K562 (cell line): ENCODE measurements at regions not wholly inside any gene's neighbourhood (a gene's known extent, or its start where the extent isn't known, plus 50 kb on each side); places are given as distances from the start of the nearest gene placed in this dataset.

ENCODE experiments used
- AFF4 ChIP-seq: sonication (generic); formaldehyde crosslinking; IDR thresholded peaks from 2 replicates; pipeline ENCODE4 v1.8.0; 2023; ENCODE audit warnings: mild to moderate bottlenecking, missing genetic modification reagents
- CEBPG ChIP-seq, 3 experiments: fragments of 200-800 bp in 1 of 3; sonication (Bioruptor generic) in 1 of 3; sonication (generic) in 1 of 3; formaldehyde crosslinking in 1 of 3; IDR thresholded peaks in 2 of 3; conservative IDR thresholded peaks in 1 of 3; 2 replicates each; pipeline versions ENCODE4 v1.6.1 to v1.8.0; 2016 to 2022; ENCODE audit warnings: missing compliant biosample characterization in 2 of 3, missing genetic modification characterization in 2 of 3, mild to moderate bottlenecking in 1 of 3, missing genetic modification reagents in 1 of 3
- CTCF ChIP-seq, 3 experiments: IDR thresholded peaks in 2 of 3; conservative IDR thresholded peaks in 1 of 3; 2 replicates each; pipeline ENCODE4 v1.5.1; 2011 to 2012; ENCODE audit warnings: low read length in 3 of 3, mild to moderate bottlenecking in 3 of 3, control low read depth in 2 of 3, improper control_type of control experiment in 1 of 3, inconsistent platforms in 1 of 3, low read depth in 1 of 3, mixed read lengths in 1 of 3, moderate library complexity in 1 of 3; ENCODE audit not compliant: insufficient read depth in 2 of 3
- ETV6 ChIP-seq, 3 experiments: fragments of 150-350 bp in 1 of 3; sonication (generic) in 1 of 3; formaldehyde crosslinking in 1 of 3; IDR thresholded peaks; 2 replicates each; pipeline versions ENCODE4 v1.6.1 to v1.8.0; 2014 to 2022; ENCODE audit warnings: borderline replicate concordance in 2 of 3, low read depth in 2 of 3, antibody characterized with exemption in 1 of 3, low read length in 1 of 3, mild to moderate bottlenecking in 1 of 3, missing genetic modification reagents in 1 of 3
- JUND ChIP-seq, 2 experiments: IDR thresholded peaks; 2 replicates in 1 of 2; 3 replicates in 1 of 2; pipeline ENCODE4 v1.6.1; 2011; ENCODE audit warnings: borderline replicate concordance in 2 of 2, low read depth in 2 of 2, low read length in 2 of 2, improper control_type of control experiment in 1 of 2, missing biosample characterization in 1 of 2, missing genetic modification characterization in 1 of 2, missing genetic modification reagents in 1 of 2
- NKRF ChIP-seq: fragments of 450-650 bp; IDR thresholded peaks from 2 replicates; pipeline ENCODE4 v1.6.1; 2016; ENCODE audit warnings: borderline replicate concordance
- PML ChIP-seq: IDR thresholded peaks from 2 replicates; pipeline ENCODE4 v1.6.1; 2012; ENCODE audit warnings: low read length, inconsistent platforms
- RBBP5 ChIP-seq: fragments of 200-600 bp; sonication (generic); IDR thresholded peaks from 2 replicates; pipeline ENCODE4 v1.6.1; 2012; ENCODE audit warnings: borderline replicate concordance, mild to moderate bottlenecking, low read length, control low read depth, inconsistent platforms; ENCODE audit not compliant: insufficient read depth, poor library complexity, severe bottlenecking
- SIN3A ChIP-seq, 2 experiments: fragments of 150-350 bp in 1 of 2; IDR thresholded peaks; 2 replicates each; pipeline ENCODE4 v1.6.1; 2011 to 2016; ENCODE audit warnings: borderline replicate concordance in 2 of 2, low read depth in 2 of 2, low read length in 2 of 2, mild to moderate bottlenecking in 2 of 2, moderate library complexity in 2 of 2; ENCODE audit not compliant: control insufficient read depth in 1 of 2
- TBP ChIP-seq: optimal IDR thresholded peaks from 2 replicates; pipeline ENCODE3; 2011; ENCODE audit warnings: low read depth, low read length, improper control_type of control experiment
- TCF7 ChIP-seq: sonication (generic); IDR thresholded peaks from 2 replicates; pipeline ENCODE4 v1.6.1; 2016; ENCODE audit warnings: antibody characterized with exemption, borderline replicate concordance
- TEAD4 ChIP-seq, 2 experiments: sonication (generic) in 1 of 2; formaldehyde crosslinking in 1 of 2; IDR thresholded peaks; 2 replicates each; pipeline versions ENCODE4 v1.6.1 to v1.8.0; 2012 to 2022; ENCODE audit warnings: borderline replicate concordance in 1 of 2, inconsistent platforms in 1 of 2, low read length in 1 of 2, mild to moderate bottlenecking in 1 of 2, missing genetic modification reagents in 1 of 2
- ZNF274 ChIP-seq: IDR thresholded peaks from 2 replicates; pipeline ENCODE4 v1.6.1; 2011; ENCODE audit warnings: low read depth, mild to moderate bottlenecking, low read length, moderate library complexity, borderline replicate concordance

- TF ChIP-seq TBP (no peak), TEAD4 (IDR thresholded peaks at IDR 0.05; ENCODE audit: low read length) (no peak), TEAD4 (CRISPR knock-in tag; IDR thresholded peaks at IDR 0.05; ENCODE audit: borderline replicate concordance) (no peak), NKRF (no peak), SIN3A (IDR thresholded peaks at IDR 0.05; ENCODE audit: borderline replicate concordance in 2 of 2, control insufficient read depth in 1 of 2, low read depth in 2 of 2, low read length in 2 of 2) (no peak), TCF7 (no peak), RBBP5 (no peak), CTCF (IDR thresholded peaks at IDR 0.05 in 2 of 3, conservative IDR thresholded peaks at IDR 0.05 in 1 of 3; ENCODE audit: insufficient read depth in 2 of 3, low read depth in 1 of 3, low read length in 3 of 3) (no peak), CEBPG (CRISPR knock-in tag; IDR thresholded peaks at IDR 0.05) (no peak), CEBPG (tag; conservative IDR thresholded peaks at IDR 0.05 in 1 of 2, IDR thresholded peaks at IDR 0.05 in 1 of 2) (no peak), ETV6 (IDR thresholded peaks at IDR 0.05; ENCODE audit: borderline replicate concordance in 1 of 2, low read depth in 2 of 2, low read length in 1 of 2) (no peak), ETV6 (CRISPR knock-in tag; IDR thresholded peaks at IDR 0.05; ENCODE audit: borderline replicate concordance) (no peak), AFF4 (no peak), JUND (IDR thresholded peaks at IDR 0.05; ENCODE audit: borderline replicate concordance, low read depth, low read length) (no peak), JUND (tag; IDR thresholded peaks at IDR 0.05; ENCODE audit: borderline replicate concordance, low read depth, low read length) (no peak), ZNF274 (no peak), PML (no peak)
These were observed 1920.2 kb downstream of the MAT2B start for GRCh38 chr5:165425594-165425993.
